Sigmoid colon (tissue), 6 donors: ENCODE measurements at regions not wholly inside any gene's neighbourhood (a gene's known extent, or its start where the extent isn't known, plus 50 kb on each side); places are given as distances from the start of the nearest gene placed in this dataset.

Experiments
- DNase-seq: peaks from one replicate; pipeline ENCODE4 v3.0.0-alpha.2; 2019
- H3K27ac ChIP-seq, 4 donors: fragments of 200-600 bp; sonication (generic); one replicate each; pipeline ENCODE4 v1.5.1; 2016 to 2019; ENCODE audit warnings: mild to moderate bottlenecking in 1 of 4
- H3K27me3 ChIP-seq, 3 donors: fragments of 200-600 bp; sonication (generic); one replicate each; pipeline ENCODE4 v1.5.1; 2019; ENCODE audit warnings: mild to moderate bottlenecking in 1 of 3
- H3K36me3 ChIP-seq, 4 donors: fragments of 200-600 bp; sonication (generic); one replicate each; pipeline ENCODE4 v1.5.1; 2016 to 2019
- H3K4me1 ChIP-seq, 4 donors: fragments of 200-600 bp; sonication (generic); one replicate each; pipeline ENCODE4 v1.5.1; 2017 to 2019
- H3K4me3 ChIP-seq, 4 donors: fragments of 200-600 bp; sonication (generic); one replicate each; pipeline ENCODE4 v1.5.1; 2017 to 2019; ENCODE audit warnings: mild to moderate bottlenecking in 2 of 4, moderate library complexity in 1 of 4
- H3K9me3 ChIP-seq, 4 donors: fragments of 200-600 bp in 3 of 4; sonication (generic) in 3 of 4; one replicate each; pipeline versions ENCODE4 v1.5.1 to v1.6.1; 2013 to 2019
- EP300 ChIP-seq, 4 donors: sonication (generic); formaldehyde crosslinking; IDR thresholded peaks; one replicate each; pipeline ENCODE4 v1.6.1; 2017; ENCODE audit warnings: antibody characterized with exemption in 4 of 4
- POLR2A ChIP-seq, 2 donors: fragments of 450-650 bp; IDR thresholded peaks; one replicate each; pipeline ENCODE4 v1.6.1; 2016; ENCODE audit warnings: antibody characterized with exemption in 2 of 2, mild to moderate bottlenecking in 2 of 2, moderate library complexity in 2 of 2
- POLR2AphosphoS5 ChIP-seq, 4 donors: sonication (generic); formaldehyde crosslinking; IDR thresholded peaks; one replicate each; pipeline ENCODE4 v1.6.1; 2017; ENCODE audit warnings: antibody characterized with exemption in 4 of 4
- WGBS, 2 donors: extraction: QIAGEN DNeasy Blood & Tissue Kit; methylation state at CpG; one replicate each; pipeline ENCODE4 v1.1.7; 2013; 5-methylcytosine and 5-hydroxymethylcytosine counted together
- intact Hi-C: fragments of 100-400 bp; cut with DNase I; formaldehyde crosslinking; loops from one replicate; pipeline ENCODE4 v1.15.1; 2023
- TF ChIP-seq, protein P1 (sequence below), 4 experiments: fragments of 450-650 bp in 3 of 4; fragments of 200-600 bp in 1 of 4; IDR thresholded peaks; one replicate each; pipeline ENCODE4 v1.5.1; 2016 to 2019; ENCODE audit warnings: antibody characterized with exemption in 4 of 4, mild to moderate bottlenecking in 3 of 4, moderate library complexity in 2 of 4
- donor health status: healthy with polysubstance abuse.
- donor health status: healthy.

DNA sequence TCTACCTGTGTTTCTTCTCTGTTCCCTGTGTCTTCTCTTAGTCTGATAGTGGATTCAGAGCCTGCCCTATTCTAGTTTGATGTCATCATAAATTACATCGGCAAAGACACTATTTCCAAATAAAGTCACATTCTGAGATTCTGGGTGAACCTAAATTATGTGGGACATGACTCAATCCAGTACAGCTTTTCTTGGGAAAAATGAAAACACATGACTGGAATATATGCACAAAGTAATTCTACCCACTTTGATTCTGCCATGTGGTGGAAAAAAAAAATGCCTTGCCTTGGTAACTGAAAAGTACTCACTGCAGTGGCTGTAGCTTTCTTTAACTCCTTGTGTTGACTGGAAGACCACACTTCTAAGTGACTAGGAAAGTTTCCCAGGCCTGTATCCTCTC lies 73.7 kb downstream of the LRATD1 start:
- intact Hi-C loops = no loop called here

DNA sequence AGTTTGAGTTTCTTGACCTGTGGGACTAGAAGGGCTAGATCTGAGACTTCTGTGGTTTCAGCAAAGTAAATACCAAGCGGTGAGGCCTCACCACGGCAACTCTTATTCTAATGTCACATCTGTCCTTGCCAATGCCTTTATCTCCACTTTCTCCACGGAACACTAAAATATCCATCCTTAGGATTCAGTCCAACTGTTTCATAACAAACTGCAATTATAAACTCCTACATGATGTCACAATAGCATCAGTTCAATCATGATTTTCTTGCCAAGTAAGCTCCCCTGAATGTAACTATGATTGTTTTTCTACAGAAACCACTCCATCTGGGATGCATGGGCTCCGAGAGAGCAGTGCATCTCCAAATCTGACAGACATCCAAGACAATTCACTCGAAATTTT lies 79.6 kb downstream of the LRATD1 start:
- intact Hi-C loops = no loop called here
- whole genome bisulfite sequencing, 2 donors = 67 to 71% methylated on average over 5 of the region's 5 CpGs

More for the DNA sequence above, 73.7 kb downstream of the LRATD1 start:
- WGBS, 2 donors = 95 to 96% methylated on average over 1 of the region's 1 CpG
- Histone ChIP-seq H3K4me1 (no peaks in the 10 kb centered on the region), H3K36me3 (no peaks in the 10 kb centered on the region), H3K27me3 (no peaks in the 10 kb centered on the region), H3K27ac (no peak overlapping the region), H3K9me3 (no peaks in the 10 kb centered on the region), H3K4me3 (no peak overlapping the region)
- DNase-seq = no peak
- TF ChIP-seq, protein P1, sequence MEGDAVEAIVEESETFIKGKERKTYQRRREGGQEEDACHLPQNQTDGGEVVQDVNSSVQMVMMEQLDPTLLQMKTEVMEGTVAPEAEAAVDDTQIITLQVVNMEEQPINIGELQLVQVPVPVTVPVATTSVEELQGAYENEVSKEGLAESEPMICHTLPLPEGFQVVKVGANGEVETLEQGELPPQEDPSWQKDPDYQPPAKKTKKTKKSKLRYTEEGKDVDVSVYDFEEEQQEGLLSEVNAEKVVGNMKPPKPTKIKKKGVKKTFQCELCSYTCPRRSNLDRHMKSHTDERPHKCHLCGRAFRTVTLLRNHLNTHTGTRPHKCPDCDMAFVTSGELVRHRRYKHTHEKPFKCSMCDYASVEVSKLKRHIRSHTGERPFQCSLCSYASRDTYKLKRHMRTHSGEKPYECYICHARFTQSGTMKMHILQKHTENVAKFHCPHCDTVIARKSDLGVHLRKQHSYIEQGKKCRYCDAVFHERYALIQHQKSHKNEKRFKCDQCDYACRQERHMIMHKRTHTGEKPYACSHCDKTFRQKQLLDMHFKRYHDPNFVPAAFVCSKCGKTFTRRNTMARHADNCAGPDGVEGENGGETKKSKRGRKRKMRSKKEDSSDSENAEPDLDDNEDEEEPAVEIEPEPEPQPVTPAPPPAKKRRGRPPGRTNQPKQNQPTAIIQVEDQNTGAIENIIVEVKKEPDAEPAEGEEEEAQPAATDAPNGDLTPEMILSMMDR (IDR thresholded peaks at IDR 0.05) = no peak
- TF ChIP-seq POLR2AphosphoS5 (IDR thresholded peaks at IDR 0.05) (no peak), POLR2A (IDR thresholded peaks at IDR 0.05) (no peak), EP300 (IDR thresholded peaks at IDR 0.05) (no peak)

DNA sequence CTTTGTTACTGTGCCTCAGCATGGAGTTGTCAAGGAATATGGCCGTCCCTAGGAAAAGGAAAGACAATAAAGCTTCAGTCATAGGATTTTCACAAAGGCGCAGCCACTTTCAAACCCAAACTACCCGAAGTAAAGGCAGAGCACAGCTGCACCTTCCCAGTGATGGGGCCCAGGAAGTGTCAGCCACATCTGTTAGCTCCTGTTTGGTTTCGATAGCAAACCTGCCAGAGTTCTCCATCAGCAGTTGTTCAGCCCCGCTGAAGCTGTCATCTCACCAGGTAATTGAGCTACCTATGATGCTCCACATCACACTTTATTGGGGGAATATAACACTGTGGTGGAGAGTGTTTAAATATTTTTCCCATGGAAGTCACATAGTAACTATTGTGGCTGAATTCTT lies 80.7 kb downstream of the LRATD1 start:
- Histone ChIP-seq H3K27ac (no peak overlapping the region), H3K4me3 (no peak overlapping the region), H3K9me3 (no peaks in the 10 kb centered on the region), H3K36me3 (no peaks in the 10 kb centered on the region), H3K4me1 (no peaks in the 10 kb centered on the region), H3K27me3 (no peaks in the 10 kb centered on the region)
- TF ChIP-seq EP300 (IDR thresholded peaks at IDR 0.05) = no peak
- no peak for TF ChIP-seq POLR2A (IDR thresholded peaks at IDR 0.05)
- TF ChIP-seq, protein P1 (IDR thresholded peaks at IDR 0.05) = no peak
- TF ChIP-seq POLR2AphosphoS5 (IDR thresholded peaks at IDR 0.05) = no peak
- intact Hi-C loops = no loop called here
- no peak for DNase-seq
- WGBS, 2 donors = 87 to 89% methylated on average over 5 of the region's 5 CpGs

More for the DNA sequence above, 79.6 kb downstream of the LRATD1 start:
- Histone ChIP-seq H3K36me3 (no peaks in the 10 kb centered on the region), H3K27me3 (no peaks in the 10 kb centered on the region), H3K4me3 (no peak overlapping the region), H3K9me3 (no peaks in the 10 kb centered on the region), H3K27ac (no peak overlapping the region), H3K4me1 (no peaks in the 10 kb centered on the region)
- DNase-seq = no peak
- no peak for TF ChIP-seq POLR2AphosphoS5 (IDR thresholded peaks at IDR 0.05)
- TF ChIP-seq, protein P1 (IDR thresholded peaks at IDR 0.05) = no peak
- TF ChIP-seq POLR2A (IDR thresholded peaks at IDR 0.05) = no peak

DNA sequence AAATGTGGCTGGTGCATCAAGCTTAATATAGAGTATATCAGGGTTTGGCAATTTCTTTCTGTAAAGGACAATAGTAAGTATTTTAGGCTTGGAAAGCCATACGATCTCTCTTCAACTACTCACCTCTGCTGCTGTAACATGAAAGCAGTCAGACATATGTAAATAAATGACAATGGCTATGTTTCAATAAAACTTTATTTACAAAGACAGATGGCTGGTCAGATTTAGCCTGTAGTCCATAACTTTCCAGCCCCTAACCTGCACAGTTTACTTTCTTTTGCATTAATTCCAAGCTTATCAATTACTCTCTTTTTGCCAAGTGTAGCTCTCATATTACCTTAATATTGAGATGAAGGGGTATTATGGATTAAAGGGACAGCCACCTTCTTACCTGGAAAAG lies 83.1 kb downstream of the LRATD1 start:
- Histone ChIP-seq H3K4me3 (no peak overlapping the region), H3K36me3 (no peaks in the 10 kb centered on the region), H3K4me1 (no peaks in the 10 kb centered on the region), H3K9me3 (no peaks in the 10 kb centered on the region), H3K27ac (no peak overlapping the region), H3K27me3 (no peaks in the 10 kb centered on the region)
- TF ChIP-seq POLR2A (IDR thresholded peaks at IDR 0.05) (no peak), POLR2AphosphoS5 (IDR thresholded peaks at IDR 0.05) (no peak)
- TF ChIP-seq, protein P1 (IDR thresholded peaks at IDR 0.05) = no peak
- 84 to 96% methylated on average over 1 of the region's 1 CpG for WGBS, 2 donors
- intact Hi-C loops = no loop called here
- no peak for DNase-seq

DNA sequence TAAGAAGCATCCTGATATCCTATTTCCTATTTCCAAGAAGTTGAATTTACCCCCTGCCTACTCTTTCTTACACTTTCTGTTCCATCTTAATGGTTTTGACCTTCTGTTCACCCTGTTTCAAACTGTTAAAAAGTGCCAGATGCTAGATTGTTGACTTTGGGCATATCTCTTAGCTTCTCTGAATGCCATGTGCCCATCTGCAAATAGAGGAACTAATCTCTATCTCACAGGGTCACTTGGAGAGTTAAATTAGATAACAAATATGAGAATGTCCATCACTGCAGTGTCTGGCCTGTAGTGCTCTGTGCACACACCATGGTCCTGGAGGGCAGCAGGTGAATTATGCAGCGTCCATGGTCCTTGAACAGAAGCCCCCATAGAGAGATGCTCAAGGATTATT lies 83.8 kb downstream of the LRATD1 start:
- no peak for TF ChIP-seq POLR2AphosphoS5 (IDR thresholded peaks at IDR 0.05)
- TF ChIP-seq, protein P1 (IDR thresholded peaks at IDR 0.05) = no peak
- TF ChIP-seq POLR2A (IDR thresholded peaks at IDR 0.05) = no peak
- no peak for TF ChIP-seq EP300 (IDR thresholded peaks at IDR 0.05)
- intact Hi-C loops = no loop called here
- no peak for DNase-seq
- H3K27ac ChIP-seq = no peak overlapping the region
- H3K9me3 ChIP-seq = no peaks in the 10 kb centered on the region
- no peak overlapping the region for H3K4me3 ChIP-seq
- WGBS, 2 donors = 34 to 37% methylated on average over 1 of the region's 1 CpG
- H3K27me3 ChIP-seq = no peaks in the 10 kb centered on the region
- no peaks in the 10 kb centered on the region for H3K4me1 ChIP-seq
- no peaks in the 10 kb centered on the region for H3K36me3 ChIP-seq
